ENCODE measurements at regions not wholly inside any gene's neighbourhood (a gene's known extent, or its start where the extent isn't known, plus 50 kb on each side); places are given as distances from the start of the nearest gene placed in this dataset.

DNA sequence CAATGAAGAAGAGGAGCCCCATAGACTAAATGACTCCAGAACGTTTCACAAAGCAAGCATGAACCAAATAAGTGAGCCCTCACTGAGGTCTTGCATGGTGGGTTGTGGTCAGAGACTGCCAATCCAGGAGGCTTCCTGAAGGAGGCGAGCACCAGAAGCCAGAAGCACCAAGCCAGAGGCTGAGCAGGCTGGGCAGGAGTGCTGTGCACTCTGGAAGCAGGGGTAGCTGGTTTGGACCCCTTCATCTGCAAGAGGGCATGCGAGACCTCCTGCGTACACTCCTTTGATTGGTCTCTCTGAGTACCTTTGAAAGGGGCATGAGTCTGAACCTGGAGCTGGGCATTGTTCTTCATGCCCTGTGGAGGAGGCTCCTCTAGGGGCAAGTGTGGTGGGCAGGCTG lies 192.5 kb downstream of the HAUS1 start:
- TF ChIP-seq POLR2A (IDR thresholded peaks at IDR 0.05) = no peak
- TF ChIP-seq POLR2AphosphoS5 (IDR thresholded peaks at IDR 0.05) = no peak
- TF ChIP-seq, protein P1, sequence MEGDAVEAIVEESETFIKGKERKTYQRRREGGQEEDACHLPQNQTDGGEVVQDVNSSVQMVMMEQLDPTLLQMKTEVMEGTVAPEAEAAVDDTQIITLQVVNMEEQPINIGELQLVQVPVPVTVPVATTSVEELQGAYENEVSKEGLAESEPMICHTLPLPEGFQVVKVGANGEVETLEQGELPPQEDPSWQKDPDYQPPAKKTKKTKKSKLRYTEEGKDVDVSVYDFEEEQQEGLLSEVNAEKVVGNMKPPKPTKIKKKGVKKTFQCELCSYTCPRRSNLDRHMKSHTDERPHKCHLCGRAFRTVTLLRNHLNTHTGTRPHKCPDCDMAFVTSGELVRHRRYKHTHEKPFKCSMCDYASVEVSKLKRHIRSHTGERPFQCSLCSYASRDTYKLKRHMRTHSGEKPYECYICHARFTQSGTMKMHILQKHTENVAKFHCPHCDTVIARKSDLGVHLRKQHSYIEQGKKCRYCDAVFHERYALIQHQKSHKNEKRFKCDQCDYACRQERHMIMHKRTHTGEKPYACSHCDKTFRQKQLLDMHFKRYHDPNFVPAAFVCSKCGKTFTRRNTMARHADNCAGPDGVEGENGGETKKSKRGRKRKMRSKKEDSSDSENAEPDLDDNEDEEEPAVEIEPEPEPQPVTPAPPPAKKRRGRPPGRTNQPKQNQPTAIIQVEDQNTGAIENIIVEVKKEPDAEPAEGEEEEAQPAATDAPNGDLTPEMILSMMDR (IDR thresholded peaks at IDR 0.05 in 8 of 11, conservative IDR thresholded peaks at IDR 0.05 in 3 of 11) = no peak
- Histone ChIP-seq H3K9me3 (no peaks in the 10 kb centered on the region), H3K36me3 (no peaks in the 10 kb centered on the region), H3K4me3 (no peak overlapping the region), H3K27me3 (replicated peaks in 1 of 7) (peaks cover 0 to 4% (median 0%) of the 10 kb centered on the region in 7 donors), H3K27ac (no peak overlapping the region), H3K4me1 (peaks cover 0 to 16% (median 4%) of the 10 kb centered on the region in 6 donors)
- intact Hi-C loops (cut with DNase I; ENCODE audit: low total_unique reads) = no loop called here
- WGBS, 5 donors = 65 to 87% (median 82%) methylated on average over 2 to 4 of the region's 4 CpGs
- no peak for DNase-seq

DNA sequence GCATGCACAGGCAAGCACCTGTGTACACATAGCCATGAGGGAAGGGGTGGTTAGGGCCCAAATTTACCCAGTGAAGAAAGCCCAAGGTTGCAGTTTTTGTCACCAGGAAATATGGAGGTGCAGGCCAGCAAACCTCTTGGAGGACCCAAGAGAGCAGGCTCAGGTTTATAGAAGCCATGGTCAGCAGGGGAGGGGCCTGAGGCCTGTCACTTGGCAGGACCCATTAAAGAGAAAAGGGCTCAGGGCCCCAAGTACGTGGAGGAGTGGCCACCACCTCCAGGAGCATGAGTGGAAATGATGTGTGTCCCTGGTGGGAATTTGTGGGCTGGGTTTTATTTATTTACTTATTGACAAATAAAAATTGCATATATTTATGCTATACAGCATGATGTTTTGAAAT lies 192.9 kb downstream of the HAUS1 start:
- Histone ChIP-seq H3K4me1 (peaks cover 0 to 16% (median 4%) of the 10 kb centered on the region in 6 donors), H3K27ac (no peak overlapping the region), H3K9me3 (no peaks in the 10 kb centered on the region), H3K36me3 (no peaks in the 10 kb centered on the region), H3K27me3 (replicated peaks in 1 of 7) (peaks cover 0 to 4% (median 0%) of the 10 kb centered on the region in 7 donors), H3K4me3 (no peak overlapping the region)
- no peak for DNase-seq
- TF ChIP-seq POLR2AphosphoS5 (IDR thresholded peaks at IDR 0.05) (no peak), POLR2A (IDR thresholded peaks at IDR 0.05) (no peak)
- TF ChIP-seq, protein P1 (IDR thresholded peaks at IDR 0.05 in 8 of 11, conservative IDR thresholded peaks at IDR 0.05 in 3 of 11) = no peak
- intact Hi-C loops (cut with DNase I; ENCODE audit: low total_unique reads) = no loop called here
- WGBS, 5 donors = 67 to 85% (median 71%) methylated on average over 1 of the region's 1 CpG

DNA sequence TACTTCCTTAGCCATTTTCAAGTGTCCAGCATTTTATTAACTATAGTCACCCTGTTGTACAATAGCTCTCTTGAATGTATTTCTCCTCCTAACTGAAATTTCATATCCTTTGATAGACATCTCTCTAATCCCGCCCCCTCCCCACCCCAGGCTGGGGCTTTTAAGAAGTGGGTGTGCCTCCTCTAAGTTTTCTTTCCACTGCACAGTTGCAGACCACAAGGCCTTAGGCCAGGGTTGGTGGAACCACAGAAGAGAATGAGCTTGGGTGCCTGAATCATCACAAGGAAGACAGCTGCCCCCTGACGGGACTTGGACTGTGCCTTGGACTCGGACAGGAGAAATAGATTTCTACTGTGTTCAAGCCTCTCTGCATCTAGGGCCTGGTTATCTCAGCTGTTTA lies 193.4 kb downstream of the HAUS1 start:
- intact Hi-C loops (cut with DNase I; ENCODE audit: low total_unique reads) = no loop called here
- peaks cover 0 to 4% (median 0%) of the 10 kb centered on the region in 7 donors for H3K27me3 ChIP-seq (replicated peaks in 1 of 7)
- TF ChIP-seq POLR2AphosphoS5 (IDR thresholded peaks at IDR 0.05) (no peak), POLR2A (IDR thresholded peaks at IDR 0.05) (no peak)
- TF ChIP-seq, protein P1 (IDR thresholded peaks at IDR 0.05 in 8 of 11, conservative IDR thresholded peaks at IDR 0.05 in 3 of 11) = no peak
- DNase-seq = no peak
- WGBS, 5 donors = 81 to 94% (median 85%) methylated on average over 3 of the region's 3 CpGs
- H3K9me3 ChIP-seq = no peaks in the 10 kb centered on the region
- H3K27ac ChIP-seq = no peak overlapping the region
- H3K4me1 ChIP-seq = peaks cover 0 to 14% (median 4%) of the 10 kb centered on the region in 6 donors
- H3K4me3 ChIP-seq = no peak overlapping the region
- no peaks in the 10 kb centered on the region for H3K36me3 ChIP-seq

DNA sequence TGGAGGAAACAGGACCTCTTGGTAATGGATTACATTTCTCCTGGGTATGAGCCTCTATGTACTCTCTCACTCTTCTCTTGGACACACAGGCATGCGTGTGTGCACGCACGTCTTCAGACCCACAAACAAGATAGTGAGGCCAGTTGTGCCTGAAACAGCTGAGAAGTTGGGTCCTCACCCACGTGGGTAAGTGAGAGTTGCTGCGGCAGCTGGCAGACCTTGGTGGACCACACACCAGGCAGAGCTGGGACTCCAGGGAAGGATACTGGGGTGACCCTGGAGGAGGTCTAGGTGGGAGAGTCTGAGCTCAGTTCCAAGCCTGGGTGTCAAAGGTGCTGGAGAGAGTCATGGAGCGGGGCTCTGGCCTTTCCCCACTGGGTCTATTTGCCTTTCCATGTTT lies 194.3 kb downstream of the HAUS1 start:
- Histone ChIP-seq H3K9me3 (no peaks in the 10 kb centered on the region), H3K4me3 (no peak overlapping the region), H3K4me1 (peaks cover 0 to 6% (median under 1%) of the 10 kb centered on the region in 6 donors), H3K27me3 (replicated peaks in 1 of 7) (peaks cover 0 to 4% (median 0%) of the 10 kb centered on the region in 7 donors), H3K27ac (no peak overlapping the region), H3K36me3 (no peaks in the 10 kb centered on the region)
- intact Hi-C loops (cut with DNase I; ENCODE audit: low total_unique reads) = no loop called here
- WGBS, 5 donors = 85 to 98% (median 94%) methylated on average over 4 to 6 of the region's 6 CpGs
- DNase-seq = no peak
- TF ChIP-seq POLR2AphosphoS5 (IDR thresholded peaks at IDR 0.05) = no peak
- TF ChIP-seq POLR2A (IDR thresholded peaks at IDR 0.05) = no peak
- TF ChIP-seq, protein P1 (IDR thresholded peaks at IDR 0.05 in 8 of 11, conservative IDR thresholded peaks at IDR 0.05 in 3 of 11) = no peak

Measured in spleen (tissue), 11 donors.